NCI-H2107 treated with DMSO at 0.1 percent for 48 hours (cell line): ENCODE measurements at regions not wholly inside any gene's neighbourhood (a gene's known extent, or its start where the extent isn't known, plus 50 kb on each side); places are given as distances from the start of the nearest gene placed in this dataset.
"Not testable (repeated sequence)": the region's sequence is repeated elsewhere in the genome, so short reads cannot be mapped to it uniquely, and the experiment has no call there.

Experiments used
- DNase-seq: peaks from one replicate; lab custom pipeline; 2025; ENCODE audit not compliant: unreplicated experiment; lab: John Stamatoyannopoulos, UW

DNA sequence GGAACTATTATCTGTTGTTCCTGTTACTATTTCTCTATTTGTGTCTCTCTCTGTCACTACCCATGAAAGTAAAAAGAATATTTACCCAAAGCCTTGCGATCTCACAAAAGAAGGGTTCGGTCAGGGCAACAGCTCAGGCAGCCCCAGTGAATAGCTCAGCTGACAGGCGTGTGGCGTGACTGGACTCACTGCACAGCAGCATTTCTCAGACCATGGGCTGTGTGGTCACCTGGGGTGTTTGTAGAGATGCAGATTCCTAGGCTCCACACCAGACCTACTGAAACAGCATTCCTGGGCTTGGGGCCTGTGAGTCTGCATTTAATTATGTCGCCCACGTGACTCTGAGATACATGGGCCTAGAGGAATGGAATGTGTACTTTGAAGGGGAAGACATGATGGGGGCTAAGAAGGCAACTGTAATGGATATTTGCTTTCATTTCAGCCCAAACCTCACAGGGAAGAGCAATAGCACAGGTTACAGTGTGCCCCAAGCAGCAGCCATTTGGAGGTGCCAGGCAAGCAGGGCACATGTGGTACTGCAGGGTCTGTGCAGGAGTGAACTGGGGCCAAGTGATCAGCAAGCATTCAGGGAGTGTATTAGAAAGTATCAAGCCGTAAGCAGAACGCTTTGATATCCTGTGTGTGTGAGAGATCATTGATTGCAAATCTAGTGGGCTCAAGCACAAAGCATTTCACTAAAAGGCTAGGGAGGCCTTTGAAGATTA lies 90.4 kb upstream of the RBMS1 start:
- no peak for DNase-seq

DNA sequence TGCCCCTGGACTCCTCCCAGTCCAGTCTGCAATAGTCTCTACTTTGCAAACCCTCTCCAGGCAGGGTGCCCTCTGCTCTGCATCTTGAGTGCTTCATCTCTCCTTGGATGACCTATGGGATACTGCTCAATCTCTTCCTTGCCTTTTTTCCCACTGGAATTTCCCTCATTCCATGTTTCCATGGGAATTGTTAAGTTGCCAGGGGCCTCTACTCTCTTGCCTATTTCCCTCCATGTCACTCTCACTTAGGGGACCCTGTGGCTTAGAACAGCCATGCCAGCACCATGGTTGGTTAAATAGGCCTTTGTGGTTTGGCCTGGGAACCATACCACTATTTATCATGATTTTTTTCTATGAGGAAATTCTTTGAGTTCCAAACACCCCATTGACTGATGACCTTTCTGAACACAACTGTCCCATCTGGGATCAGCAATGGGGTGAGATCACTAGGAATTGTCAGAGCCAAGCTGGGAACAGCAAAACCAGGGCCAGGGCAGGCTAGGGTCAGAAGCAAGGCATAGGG lies 91.4 kb upstream of the RBMS1 start:
- no peak for DNase-seq

DNA sequence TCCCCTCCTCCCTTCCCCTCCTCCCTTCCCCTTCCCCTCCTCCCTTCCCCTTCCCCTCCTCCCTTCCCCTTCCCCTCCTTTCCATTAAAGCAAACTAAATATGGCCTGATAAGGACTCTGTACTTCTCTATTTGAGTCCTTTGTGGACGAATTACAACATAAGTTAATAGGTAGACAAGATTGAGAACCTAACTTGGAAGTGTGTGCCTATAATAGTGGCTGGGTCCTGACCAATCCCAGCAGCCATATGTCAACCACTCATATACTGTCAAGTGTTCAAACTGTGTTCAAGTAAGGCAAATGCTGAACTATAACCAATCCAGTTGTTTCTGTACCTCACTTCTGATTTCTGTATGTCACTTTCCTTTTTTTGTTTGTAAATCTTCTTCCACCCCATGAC lies 97.1 kb upstream of the RBMS1 start:
- no peak for DNase-seq

DNA sequence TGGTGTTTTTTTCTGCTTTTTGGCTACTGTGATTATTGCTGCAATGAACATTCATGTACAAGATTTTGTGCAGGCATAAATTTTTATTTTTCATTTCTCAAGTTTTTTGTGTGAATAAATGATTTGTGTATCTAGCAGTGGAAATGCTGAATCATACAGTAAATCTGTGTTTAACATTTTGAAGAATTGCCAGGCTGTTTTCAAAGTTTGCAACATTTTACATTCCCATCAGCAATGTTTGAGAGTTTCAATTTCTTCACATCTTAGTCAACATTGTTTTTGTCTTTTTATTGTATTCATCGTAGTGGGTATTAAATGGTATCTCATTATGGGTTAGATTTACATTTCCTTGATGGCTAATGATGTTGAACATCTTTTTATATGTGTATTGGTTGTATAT lies 98.8 kb upstream of the RBMS1 start:
- no peak for DNase-seq

DNA sequence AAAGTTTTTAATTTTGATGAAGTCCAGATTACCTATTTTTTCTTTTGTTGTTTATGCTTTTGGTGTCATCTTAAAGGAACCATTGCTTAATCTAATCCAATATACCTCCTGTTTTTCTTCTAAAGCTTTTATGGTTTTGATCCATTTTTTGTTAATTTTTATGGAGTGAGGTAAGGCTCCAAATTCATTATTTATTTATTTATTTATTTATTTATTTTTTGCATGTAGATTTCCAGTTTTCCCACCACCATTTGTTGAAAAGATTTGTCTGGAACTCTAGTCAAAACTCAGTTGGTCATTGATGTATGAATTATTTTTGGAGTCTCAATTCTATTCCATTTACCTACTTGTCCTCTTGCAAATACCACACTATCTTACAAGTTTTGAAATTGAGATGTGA lies 99.4 kb upstream of the RBMS1 start:
- no peak for DNase-seq

DNA sequence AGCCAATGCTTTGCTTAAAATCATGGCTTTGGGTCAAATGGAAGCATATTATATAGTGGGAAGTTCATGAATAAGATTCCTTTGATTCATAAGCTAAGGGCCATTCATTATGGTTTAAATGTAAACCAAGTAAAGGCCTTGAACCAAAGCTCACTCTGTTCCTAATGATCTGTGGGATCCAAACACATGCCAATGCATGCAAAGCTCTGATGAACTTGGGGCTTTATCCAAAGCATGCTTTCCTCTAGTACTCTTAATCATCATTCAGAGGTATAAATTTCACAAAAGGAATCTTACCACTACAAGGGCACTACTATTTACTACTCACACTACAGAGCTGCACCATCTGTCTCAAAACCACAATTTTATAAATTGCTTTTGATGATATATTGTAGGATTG lies 102.8 kb upstream of the RBMS1 start:
- no peak for DNase-seq

DNA sequence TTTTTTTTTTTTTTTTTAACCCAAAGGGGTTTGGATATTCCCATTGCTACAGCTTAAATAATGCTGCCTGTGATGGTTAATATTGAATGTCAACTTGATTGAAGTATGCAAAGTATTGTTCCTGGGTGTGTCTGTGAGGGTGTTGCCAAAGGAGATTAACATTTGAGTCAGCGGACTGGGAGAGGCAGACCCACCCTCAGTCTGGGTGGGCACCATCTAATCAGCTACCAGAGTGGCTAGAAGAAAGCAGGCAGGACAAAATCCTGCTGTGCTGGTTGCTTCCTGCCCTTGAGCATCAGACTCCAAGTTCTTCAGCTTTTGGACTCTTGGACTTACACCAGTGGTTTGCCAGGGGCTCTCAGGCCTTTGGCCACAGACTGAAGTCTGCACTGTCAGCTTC lies 106.8 kb upstream of the RBMS1 start:
- not testable (repeated sequence) for DNase-seq

DNA sequence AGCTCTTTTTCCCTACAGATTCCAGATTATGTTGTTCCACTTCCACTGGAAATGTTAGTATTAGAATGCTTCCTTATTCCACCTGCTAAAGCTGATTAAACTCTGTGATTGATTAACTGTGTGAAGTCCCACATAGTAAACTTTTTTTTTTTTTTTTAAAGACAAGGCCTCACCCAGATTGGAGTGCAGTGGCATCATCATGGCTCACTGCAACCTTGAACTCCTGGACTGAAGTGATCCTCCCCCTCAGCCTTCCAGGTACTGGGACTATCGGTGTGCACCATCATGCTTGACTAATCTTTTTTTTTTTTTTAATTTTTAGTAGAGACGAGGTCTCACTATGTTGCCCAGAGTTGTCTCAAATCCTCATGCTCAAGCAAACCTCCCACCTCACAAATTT lies 108.5 kb upstream of the RBMS1 start:
- DNase-seq: no peak

DNA sequence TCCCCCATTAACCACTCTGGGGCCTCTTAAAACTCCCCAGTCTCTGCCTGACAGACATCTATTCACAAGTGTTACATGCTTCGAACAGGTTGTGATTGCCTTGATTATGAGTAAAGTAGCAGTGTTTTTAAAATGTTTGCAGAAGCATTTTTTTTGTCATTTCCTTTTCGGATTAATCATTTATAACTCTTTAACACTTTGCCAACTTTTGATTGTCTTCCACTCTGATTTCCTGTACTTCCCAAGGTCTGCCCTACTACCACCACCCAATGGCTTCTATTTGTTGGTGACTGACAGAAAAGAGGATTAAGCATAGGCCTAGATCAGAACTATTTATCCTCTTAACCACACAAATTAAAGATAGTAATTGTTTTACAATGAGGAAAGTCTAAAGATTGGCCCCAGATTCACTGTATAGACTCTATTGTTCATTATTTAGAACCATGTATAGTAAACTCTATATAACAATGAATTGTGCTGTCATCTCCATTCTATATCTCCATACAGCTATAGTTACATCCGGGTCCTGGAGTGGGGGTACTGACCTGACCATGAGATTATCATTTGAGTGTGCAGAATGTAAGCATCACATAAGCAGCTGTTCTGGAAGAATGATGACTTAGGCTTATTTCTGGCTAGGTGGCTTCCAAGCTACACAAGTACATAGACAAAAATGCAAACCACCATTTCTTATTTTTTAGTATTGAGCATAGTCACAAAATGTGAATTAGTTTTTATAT lies 110.3 kb upstream of the RBMS1 start:
- DNase-seq: no peak

DNA sequence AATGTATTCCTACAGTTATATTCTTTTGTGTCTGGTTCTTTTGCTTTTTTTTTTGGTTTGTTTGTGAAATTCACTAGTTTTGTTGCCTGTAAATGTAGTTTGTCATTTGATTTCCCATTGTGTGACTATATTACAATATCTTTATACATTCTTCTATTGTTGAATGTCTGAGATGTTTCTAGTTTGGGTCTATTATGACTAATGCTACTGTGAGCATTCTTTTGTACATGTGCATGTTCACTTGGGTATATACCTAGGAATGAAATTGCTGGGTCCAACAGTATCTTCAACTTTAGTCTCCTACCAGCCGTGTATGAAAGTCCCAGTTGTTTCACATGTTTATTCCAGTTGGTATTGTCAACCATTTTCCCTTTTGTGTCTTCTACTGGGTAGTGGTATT lies 112.7 kb upstream of the RBMS1 start:
- DNase-seq: no peak

DNA sequence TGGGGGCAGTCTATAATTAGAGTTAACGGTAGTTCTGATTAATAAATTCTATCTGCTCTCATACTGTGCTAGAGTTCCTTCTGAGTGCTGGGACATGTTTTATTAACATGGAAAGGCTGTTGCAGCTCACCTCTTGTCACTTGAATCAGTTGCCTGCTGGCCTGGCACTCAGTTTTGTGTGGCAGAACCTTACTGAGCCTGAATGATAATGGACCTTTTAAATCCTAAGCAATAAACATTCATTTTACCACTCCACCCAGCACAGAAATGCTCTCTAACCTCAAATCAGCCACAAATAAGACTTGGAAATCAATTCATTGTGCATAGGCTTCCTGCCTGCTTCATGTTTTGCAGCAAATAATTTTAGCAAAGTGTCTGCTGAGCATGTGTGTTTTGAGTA lies 115.0 kb upstream of the RBMS1 start:
- no peak for DNase-seq

DNA sequence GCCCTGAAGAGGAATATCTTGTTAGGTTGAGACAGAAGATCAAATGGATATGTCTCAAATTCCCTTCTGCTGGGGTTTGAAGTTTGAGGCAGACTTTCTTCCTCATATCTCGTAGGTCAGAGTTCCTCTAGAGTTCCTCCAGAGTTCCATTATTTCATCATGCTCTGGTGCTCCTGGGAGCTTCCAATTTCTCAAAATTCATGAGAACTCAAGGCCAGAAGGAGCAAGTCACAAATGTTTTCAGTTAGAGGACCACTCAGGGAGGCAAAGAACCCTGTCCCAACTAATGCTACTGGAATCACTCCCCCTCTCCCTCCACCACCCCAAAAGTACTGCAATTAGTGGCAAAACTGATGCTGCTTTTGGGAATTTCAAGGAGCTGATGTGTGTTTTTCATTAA lies 115.7 kb upstream of the RBMS1 start:
- no peak for DNase-seq

DNA sequence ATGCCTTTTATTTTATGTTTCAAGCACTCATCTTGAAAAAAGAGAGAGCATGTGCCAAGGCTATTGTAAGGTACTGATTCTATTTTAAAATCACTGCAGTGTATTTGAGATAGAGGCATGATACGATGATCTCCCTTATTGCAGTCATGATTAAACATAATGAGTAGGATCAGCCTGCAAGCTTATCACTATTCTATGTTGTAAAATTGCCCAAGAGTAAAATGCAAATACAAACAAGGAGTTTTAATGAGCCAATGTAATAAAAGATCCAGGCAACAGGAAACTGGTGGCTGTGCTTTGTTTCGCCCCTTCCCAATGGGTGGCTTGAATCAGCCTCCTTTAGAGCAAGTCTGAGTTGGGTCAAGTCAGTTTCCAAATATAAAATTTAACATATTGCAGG lies 116.4 kb upstream of the RBMS1 start:
- DNase-seq: no peak

DNA sequence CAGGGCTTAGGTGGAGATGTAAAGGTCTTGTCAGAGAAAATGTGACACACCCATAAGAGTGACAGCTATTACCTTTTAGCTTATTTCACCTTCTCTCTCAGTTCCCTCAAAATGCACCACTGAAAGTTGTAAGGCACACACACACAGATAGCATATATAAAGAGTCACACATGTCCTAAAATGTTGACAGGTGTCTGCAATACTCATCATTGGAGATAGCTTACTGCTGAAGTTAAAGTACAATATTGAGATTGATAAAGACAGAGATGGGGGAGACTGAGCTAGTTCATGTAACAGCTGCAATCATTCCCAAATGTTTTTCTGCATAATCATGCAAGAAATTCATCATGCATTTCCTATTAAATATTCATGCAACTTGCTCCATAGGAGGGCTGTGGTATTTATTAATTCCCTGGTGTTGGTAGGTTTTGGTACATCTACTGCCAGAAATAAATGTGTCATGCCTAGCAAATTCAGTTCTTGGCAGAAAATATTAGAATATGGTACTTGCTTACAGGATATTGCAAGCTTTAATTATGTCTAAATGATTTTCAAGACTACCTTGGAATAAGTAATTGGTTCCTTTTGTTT lies 118.8 kb upstream of the RBMS1 start:
- no peak for DNase-seq

DNA sequence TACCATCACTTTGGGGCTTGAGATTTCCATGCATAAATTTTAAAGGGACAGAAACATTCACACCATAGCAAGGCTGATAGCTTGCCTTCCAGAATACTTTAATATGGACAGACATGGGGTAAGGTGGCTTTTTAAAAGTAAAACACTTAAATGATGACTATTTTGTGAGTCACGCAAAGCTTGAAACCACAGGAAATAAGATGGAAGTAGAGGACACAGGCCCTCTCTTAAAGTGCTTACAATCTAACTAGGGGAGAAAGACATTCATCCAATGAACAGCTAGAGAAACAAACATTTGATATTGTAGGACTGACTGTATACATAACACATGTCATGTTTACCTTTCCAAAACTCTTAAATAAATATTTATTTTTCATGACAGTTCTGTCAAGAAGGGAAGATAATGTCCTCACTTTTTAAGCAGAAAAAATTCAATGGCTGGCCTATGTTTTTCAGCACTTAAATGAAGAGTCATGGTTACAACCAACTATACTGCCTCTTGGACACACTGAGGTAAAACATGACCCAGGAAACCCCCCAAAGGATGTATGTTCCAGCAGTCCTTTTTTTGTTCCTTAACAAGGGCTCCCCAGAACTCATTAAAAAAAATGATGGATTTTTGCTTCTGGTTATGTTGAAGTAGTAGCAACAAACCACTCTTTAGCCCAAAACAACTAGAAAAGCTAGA lies 120.0 kb upstream of the RBMS1 start:
- DNase-seq: no peak

DNA sequence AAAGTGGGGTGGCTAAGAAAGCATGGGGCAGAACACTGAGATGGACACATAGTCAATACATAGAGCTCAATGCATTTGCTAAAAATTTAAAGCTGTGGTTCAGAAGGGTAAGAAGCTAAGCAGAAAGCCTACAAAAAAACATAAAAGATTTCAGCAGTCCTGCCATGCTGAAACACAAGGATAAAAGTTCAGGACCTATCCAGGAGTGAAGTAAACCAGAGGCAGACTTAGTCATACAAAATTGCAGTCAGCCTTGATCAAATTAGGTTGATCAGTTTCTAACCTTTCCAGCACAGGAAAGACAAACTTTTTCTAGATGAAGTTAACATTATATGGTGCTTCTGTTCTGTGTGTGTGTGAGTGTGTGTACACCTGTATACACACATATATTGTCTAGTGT lies 120.8 kb upstream of the RBMS1 start:
- DNase-seq: no peak

DNA sequence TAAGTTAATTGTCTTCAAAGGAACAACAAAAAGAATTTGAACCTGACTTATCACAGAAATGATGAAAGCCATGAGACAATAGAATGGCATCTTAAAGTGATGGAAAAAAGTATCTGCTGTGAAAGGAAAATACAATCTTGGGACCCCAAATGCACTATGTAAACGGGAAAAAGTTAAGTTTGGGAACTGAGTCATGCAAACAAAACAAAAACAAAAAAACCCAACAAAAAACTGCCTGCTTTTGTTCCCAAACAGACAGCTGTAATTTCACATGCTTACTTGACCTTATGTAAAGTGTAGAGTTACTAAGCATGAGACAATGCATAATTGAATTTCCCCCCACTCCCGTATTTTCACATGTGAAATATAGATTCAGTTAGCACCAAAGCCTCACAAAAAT lies 122.1 kb upstream of the RBMS1 start:
- DNase-seq: no peak

DNA sequence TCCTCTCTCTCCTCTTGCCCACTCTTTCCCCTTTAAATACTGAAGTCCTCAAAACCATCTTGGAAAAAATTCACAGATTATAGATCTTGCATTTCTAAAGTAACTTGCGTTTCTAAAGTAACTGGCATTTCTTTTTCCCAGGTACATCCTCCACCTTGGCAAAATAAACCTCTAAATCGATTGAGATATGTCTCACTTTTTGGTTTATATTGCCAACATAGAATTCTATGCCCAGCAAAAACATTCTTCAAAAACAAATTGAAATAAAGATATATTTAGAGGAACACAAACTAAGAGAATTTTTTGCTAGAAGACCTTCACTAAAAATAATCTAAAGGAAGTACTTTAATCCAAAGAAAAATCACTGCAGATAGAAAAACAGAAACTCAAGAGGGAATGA lies 122.5 kb upstream of the RBMS1 start:
- DNase-seq: no peak

DNA sequence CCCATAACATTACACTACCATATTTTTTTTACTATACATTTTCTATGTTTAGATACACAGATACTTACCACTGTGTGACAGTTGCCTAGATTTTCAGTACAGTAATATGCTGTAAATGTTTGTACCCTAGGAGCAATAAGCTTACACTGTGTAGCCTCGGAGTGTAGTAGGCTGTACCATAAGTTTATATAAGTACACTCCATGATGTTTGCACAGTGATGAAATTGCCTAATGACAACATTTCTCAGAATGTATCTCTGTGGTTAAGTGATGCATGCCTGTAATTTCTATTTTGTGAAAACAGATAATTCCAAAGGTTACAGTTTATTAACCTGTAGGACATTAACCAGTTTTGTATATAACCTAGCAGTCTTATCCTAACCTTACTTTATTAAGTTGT lies 128.1 kb upstream of the RBMS1 start:
- no peak for DNase-seq

DNA sequence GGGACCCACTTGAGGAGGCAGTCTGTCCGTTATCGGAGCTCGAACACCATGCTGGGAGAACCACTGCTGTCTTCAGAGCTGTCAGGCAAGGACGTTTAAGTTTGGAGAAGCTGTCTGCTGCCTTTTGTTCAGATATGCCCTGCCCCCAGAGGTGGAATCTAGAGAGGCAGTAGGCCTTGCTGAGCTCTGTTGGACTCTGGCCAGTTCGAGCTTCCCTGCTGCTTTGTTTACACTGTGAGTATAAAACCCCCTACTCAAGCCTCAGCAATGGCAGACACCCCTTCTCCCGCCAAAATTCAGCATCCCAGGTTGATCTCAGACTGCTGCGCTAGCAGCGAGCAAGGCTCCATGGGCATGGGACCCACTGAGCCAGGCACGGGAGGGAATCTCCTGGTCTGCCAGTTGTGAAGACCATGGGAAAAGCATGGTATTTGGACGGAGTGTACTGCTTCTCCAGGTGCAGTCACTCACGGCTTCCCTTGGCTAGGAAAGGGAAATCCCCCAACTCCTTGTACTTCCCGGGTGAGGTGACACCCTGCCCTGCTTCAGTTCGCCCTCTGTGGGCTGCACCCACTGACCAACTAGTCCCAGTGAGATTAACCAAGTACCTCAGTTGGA lies 134.5 kb upstream of the RBMS1 start:
- DNase-seq: not testable (repeated sequence)

DNA sequence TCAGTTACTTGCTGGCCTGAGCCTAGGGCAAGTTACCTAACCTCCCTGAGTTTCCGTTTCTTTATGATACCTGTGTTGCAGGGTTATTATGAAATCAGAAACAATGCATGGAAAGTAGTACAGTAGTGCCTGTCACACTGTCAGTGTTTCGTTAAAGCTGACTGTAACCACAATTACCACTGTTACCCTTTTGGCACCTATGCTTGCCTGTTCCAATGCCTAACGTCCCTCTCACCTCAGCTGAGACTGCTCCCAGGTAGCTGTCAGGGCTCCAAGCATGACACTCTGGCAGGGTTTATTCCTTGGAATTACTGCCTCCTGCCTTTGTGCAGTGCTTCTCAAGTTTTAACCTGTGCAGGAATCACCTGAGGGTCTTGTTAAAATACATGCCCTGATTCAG lies 135.2 kb upstream of the RBMS1 start:
- no peak for DNase-seq
